NCI-H69 (cell line): ENCODE measurements at regions not wholly inside any gene's neighbourhood (a gene's known extent, or its start where the extent isn't known, plus 50 kb on each side); places are given as distances from the start of the nearest gene placed in this dataset.
A peak's percentile ranks its signal among the peaks of the same experiment; 100 is the strongest.
"Not testable (repeated sequence)": the region's sequence is repeated elsewhere in the genome, so short reads cannot be mapped to it uniquely, and the experiment has no call there.

Source experiments
- DNase-seq: peaks from one replicate; lab custom pipeline; 2025; lab: John Stamatoyannopoulos, UW

DNA sequence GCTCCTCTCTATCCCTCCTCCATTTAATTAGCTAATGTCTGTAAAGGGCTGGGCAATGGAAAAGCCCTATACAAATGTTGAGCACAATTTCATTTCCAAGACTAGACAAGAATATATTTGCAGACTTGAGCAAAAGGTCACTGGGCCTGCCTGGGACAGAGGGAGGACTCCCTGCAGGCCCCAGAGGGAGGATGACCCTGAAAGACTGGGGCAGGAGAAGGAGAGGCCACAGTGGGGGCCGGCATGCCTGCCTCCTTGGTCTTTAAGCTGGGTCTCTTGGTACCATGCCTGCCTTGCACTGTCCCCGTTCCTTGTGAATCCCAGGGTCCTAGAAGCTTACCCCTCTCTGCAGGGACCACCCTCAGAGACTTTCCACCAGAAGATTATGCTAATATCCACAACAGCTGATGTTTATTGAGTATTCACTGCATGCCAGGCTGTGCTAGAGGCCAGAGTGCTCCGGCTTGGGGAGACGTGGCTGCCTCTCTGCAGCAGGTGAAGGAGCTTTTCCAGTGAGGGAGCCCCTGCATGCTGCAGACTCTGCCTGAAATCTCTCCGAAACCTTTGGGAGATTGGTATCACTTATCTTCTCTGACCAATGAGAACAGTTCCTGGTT lies 72.7 kb upstream of the HSPA9 start:
- no peak for DNase-seq

DNA sequence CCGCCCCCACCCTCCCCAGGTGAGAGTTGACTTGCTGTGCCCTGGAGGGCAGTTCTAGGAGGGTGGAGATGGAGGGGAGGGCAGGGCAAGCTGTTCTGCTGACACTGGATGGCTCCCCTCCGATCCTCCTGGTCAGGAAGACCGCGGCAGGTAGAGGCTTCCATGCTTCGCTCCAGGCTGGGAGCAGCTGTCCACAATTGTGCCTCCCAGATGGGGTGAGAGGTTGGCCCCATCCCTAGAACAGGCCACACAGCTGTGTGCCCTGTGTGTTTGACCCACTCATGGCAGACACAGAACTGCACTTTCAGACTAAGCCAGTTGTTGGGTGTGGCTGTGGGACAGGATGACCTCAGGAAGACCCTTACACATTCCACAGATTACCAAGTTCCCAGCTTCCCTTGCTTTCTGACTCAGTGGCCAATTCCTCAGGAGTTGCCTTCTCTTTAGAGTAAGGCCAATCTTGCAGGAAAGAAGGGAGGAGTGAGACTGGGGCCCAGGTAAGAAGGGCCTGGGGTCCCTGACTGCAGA lies 72.1 kb upstream of the HSPA9 start:
- no peak for DNase-seq

DNA sequence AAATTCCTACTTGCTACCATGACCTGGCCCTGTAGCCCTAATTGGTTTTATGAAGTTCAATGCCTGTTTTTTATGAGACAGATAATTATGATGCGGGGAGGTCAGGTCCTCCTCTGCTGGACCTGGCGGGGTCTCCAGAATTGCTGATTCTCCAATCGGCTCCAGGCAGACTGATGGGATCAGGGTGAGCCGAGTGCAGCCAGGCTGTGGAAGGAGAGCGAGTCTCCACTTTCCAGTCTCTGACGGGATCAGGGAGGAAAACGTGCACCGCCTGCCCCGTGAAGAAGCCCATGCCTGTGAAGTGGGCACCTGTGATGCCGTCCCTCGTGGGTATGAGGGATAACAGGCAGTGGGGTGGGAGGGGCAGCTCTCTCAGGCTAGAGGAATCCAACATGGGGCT lies 71.5 kb upstream of the HSPA9 start:
- no peak for DNase-seq

DNA sequence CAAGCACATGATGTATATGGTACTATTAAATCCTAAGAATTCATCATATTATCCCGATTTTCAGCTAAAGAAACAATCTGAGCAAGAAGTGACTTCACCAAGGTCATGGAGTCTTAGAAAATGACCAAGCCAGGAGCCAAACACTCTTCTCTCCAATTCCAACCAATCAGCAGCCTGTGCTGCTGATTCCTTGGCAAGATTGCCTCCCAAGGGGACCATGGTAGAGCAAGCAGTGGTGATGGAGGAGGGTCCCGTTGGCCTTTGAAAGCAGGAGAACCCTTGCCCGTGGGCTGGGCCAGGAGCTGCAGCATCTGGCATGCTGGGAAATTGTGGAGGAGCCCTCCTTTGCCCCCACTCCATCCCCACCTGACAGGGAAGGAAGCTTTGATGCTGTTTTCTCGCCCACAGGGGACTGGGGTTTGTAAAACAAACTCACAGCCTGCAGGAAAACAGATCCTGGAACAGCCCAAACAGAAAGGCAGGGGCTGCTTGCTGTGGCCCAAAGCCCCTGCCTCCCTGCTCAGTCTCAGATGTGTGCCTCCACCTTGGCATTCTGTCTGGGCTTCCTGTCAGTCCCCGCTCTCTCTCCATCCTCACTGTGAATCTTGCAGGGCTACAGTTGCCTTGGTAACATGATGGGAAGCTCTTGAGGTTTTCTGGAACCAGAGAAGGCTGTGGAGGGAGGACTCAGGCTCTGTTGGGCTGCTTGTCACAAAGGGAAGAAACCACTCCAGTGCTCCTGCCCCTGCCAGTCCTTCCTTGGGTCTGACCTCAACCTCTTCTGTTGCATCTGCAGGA lies 70.8 kb upstream of the HSPA9 start:
- DNase-seq: peak; percentile 54

DNA sequence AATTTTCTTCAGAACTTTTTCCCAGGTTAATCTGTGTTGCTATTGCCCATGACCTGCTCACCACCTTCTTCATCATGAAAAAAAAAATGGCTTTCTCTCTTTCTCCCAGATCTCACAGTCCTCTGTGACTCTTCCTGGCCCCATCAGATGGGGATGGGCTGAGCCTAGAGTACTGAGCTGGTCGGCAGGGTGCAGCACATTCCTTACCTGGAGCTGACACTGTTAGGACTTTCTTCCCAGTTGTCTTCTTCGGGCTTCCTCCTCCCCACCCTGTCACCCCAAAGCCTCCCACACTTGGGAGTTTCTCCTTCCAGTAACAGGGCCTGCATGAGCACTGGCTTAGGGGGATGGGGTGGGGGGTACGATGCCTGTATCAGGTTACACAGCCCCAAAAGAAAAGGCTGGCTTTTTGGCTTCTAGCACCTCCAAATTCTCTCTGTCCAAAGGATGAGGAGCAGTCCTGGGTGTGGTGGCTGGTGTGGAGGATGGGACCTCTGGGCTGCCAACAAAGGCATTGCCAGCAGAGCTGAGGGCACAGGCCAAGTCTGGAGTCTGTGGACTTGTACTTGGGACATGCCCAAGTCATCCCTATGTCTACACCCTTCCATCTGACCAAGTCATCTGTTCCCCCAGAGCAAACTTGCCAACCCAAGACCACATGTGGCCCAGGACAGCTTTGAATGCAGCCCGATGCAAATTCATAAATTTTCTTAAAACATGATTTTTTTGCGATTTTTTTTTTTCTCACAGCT lies 68.0 kb upstream of the HSPA9 start:
- DNase-seq: no peak

DNA sequence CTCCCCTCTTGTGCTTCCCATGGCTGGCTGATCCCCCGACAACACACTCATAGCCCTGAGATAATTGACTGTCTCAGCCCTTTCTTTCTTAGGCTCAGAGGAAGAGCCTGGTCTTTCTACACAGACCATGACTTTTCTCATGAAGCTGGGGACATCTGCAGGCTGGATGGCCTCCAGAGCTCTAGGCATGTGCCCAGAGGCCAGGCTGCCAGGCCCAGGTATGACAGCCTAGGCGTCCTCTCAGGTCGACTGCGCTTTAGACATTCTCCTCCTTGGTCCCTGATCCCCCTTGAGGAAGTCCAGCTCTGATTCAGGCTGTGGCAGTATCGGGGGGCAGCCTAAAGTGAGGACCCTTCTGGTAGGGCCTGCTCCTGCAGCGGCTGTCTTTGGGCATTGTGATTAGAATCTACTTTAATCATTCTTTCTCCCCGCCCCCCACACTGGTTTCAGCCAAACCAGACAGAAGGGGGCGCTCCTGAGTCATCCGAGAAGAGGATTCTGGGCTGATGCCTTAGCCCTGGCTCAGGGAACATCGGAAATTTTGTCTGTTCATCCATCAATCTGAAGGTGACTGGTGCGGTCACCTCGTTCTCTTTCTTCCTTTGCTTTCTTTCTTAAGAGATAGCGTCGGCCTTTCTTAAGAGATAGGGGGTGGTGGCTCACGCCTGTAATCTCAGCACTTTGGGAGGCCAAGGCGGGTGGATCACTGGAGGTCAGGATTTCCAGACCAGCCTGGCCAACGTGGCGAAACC lies 66.5 kb upstream of the HSPA9 start:
- DNase-seq: peak; percentile 91

DNA sequence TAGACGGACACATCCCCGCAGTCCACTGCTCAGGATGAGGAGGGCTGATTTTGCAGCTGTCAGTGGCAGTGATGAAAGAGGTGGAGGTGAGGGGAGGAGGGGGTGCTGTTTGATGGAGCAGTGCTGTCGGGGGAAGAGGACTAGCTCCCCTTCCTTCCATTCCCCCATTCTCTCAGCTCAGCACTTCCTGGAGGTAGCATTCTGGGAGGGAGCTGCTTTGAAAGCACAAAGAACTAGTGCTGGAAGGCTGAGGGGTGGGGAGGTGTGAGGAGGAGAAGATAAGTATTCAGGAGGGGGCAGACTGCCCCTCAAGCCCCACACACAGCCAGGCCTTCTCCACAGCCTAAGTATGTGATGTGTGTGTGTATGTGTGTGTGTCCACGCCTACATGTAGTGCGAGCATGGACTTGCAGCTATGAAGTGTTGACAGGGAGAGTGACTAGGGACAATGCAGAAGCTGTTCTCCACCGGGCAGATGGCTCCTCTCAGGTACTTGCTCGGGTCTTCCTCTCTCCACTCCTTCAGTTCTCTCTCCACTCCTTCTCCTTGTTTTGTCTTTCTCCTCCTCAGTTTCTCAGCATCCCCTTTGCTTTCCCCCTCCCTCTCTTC lies 65.5 kb upstream of the HSPA9 start:
- DNase-seq: peak; percentile 35

DNA sequence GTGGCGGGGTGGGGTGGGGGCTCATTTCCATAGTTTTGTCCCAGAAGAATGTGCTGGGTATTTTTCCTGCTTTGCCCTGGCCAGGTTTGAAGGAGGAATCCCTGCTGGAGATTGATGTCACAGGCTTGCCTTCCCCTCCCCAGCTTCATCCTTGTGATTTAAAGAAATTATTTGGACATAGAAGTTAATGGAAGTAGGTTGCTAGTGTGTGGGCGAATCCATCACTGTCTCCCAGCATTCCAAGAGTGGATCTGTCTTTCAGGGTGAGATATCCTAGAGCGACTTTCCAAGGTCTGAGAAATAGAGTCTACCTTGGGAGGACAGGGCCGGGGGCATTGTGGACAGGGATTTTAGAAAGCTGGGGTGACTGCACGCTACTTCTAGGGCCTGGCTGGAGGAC lies 64.9 kb upstream of the HSPA9 start:
- no peak for DNase-seq

DNA sequence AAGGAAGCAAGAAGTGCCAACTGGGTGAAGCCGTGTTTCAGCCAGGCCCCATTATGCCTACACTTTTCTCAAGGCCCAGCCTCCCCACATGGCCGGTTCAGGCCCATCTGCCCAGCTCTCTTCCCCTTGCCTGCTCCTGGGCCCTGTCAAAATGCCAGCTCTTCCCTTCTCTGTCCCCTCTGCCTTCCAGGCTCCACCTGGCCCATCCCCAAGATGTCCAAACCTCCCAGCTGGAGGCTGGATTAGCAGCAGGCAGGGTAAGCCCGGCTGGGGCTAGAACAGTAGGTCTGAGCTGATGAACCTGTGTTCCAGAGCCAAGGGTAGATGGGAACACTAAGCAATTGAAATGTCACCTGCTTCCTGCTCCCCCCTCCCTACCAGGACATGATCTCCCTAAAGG lies 64.1 kb upstream of the HSPA9 start:
- DNase-seq: peak; percentile 83

DNA sequence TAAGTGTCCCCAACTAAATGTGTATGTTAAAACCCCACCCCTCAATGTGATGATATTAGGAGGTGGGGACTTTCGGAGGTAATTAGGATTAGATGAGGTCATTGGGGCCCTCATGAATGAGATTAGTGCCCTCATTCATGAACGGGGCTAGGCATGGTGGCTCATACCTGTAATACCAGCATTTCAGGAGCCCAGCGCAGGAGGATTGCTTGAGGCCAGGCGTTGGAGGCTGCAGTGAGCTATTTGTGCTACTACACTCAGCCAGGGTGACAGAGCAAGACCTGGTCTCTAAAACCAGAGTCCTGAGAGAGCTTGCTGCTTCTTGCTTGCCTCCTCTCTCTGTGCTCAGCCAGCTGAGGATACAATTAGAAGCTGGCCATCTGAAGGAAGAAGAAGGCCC lies 62.1 kb upstream of the HSPA9 start:
- DNase-seq: no peak

DNA sequence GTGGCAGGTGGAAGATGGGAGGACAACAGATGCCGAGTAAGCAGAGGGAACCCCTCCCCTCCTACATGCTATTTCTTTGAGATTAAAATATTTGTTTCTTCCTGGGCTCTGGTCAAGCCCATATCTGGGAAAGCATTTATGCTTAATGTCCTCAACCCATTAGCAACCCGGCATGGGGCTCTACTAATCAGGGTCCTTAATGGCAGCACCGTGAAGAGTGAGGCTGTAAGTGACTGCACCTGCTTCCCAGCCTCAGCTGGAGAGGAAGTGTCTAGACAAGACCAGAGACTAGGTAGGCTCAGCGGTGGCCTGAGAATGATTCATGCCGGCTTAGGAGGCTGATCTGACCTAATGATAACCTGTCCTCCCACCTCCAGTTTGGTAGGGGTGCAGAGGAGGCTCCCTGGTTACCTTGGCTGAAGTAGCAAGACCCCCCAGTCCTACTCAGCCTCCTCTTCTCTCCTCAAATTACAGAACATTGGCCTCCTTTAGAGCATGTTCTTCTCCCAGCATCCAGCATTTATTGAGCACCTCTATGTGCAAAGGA lies 61.3 kb upstream of the HSPA9 start:
- peak; percentile 96 for DNase-seq

DNA sequence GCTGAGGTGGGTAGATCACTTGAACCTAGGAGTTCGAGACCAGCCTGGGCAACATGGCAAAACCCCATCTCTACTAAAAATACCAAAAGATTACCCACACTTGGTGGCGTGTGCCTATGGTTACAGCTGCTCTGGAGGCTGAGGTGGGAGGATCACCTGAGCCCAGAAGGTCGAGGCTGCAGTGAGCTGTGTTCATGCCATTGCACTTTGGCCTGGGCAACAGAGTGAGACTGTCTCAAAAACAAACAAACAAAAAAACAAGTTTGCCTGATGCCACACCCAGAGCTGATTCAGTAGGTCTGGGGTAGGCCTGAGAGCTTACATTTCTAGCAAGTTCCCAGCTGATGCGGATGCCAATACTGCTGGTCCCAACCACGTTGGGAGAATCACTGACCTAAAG lies 60.5 kb upstream of the HSPA9 start:
- DNase-seq: no peak

DNA sequence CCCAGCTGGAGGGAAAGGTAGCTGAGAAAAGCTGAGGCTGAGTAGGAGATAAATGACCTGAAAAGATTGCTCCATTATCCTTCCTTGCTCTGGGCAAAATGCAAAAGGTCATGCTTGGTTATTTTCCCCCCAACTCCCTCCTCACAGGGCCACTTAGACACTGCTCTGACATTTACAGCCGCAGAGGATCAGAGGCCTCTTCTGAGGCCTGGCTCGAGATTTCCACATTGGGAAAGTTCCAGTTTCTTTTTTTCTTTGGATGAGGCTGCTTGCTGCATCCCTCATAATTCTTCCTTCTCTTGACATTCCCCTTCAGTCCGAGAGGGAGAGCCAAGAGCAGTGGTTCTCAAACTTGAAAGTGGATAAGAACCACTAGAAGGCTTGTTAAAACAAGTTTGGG lies 60.1 kb upstream of the HSPA9 start:
- peak; percentile 42 for DNase-seq

DNA sequence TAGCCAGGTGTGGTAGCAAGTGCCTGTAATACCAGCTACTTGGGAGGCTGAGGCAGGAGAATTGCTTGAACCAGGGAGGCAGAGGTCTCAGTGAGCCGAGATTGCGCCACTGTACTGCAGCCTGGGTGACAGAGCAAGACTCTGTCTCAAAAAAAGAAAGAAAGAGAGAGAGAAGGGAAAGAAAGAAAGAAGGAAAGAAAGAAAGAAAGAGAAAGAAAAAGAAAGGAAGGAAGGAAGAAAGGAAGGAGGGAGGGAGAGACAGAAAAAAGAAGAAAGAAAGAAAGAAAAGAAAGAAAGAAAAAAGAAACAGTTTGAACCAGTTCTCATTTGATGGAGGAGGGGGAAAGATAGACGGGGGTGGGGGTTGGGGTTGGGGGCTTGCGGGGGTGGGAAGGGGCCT lies 59.6 kb upstream of the HSPA9 start:
- DNase-seq: not testable (repeated sequence)

DNA sequence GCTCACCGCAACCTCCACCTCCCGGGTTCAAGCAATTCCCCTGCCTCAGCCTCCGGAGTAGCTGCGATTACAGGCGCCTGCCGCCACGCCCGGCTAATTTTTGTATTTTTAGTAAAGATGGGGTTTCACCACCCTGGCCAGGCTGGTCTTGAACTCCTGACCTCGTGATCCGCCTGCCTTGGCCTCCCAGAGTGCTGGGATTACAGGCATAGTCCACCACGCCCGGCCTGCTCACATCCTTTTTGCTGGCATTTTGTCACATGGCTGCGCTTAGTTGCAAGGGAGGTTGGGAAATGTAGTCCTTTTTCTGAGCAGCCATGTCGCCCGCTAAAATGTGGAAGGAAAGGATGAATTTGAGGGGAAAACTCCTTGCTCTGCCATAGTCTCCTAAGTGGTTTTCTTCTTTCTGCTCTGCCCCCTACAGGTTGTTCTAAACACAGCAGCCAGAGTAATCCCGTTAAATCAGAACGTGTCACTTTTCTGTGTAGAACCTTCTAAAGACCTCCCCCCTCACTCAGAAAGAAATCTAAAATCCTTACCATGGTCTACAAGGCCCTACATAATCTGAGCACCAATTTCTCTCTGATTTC lies 57.8 kb upstream of the HSPA9 start:
- peak; percentile 57 for DNase-seq

DNA sequence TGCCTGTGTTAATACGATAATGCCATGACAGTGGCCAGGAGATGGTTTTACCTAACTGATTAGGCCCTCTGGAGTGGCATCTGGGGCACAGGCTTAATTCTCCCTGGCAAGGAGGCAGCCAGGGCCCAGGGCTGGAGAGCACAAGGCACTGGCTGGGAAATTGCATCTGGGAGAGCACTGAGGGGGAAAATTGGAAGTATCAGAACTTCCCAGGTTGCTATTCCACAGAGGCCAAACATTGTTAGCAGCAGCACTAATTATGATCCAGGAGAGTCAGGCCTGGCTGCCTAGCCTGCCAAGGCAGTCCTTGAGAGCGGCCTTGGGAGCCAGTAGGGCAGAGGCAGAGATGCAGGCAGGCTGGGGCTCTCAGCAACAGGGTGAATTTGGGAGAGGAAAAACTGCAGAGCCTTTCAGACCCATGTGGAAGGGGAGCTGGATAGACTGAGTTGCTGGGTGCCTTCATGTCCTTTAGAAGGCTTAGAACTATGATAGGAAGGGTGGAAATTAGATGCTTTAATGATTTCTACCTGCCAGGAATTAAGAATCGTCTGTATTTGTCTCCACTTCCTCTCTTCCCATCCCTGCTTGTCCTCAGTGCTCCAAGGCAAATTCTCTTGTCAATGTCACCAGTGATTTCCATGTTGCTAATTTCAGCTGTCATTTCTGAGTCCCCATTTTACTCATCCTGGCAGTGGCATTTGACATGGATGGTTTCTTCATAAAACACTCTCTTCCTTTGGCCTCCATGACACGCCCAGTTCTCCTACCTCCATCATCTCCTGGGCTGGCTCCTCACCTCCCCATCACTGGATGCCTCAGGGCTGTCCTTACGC lies 56.1 kb upstream of the HSPA9 start:
- DNase-seq: peak; percentile 43

DNA sequence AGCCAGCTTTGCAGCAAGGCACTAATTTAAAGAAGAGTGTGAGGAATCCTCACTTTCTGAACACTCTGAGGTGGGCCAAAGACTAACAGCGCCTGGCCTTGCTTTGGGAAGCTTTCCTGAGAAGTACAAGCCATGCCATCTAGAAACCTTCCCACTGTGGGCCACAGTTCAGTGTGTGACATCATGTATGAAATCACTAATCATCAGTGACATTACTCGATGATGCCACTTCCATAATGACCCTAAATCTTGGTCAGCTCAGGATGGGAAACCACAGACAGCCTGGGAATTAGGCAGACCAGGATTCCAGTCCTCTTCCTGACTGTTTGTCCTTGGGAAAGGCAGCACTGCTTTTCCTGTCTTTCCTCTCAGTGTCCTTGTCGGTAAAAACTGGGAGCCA lies 54.2 kb upstream of the HSPA9 start:
- no peak for DNase-seq

DNA sequence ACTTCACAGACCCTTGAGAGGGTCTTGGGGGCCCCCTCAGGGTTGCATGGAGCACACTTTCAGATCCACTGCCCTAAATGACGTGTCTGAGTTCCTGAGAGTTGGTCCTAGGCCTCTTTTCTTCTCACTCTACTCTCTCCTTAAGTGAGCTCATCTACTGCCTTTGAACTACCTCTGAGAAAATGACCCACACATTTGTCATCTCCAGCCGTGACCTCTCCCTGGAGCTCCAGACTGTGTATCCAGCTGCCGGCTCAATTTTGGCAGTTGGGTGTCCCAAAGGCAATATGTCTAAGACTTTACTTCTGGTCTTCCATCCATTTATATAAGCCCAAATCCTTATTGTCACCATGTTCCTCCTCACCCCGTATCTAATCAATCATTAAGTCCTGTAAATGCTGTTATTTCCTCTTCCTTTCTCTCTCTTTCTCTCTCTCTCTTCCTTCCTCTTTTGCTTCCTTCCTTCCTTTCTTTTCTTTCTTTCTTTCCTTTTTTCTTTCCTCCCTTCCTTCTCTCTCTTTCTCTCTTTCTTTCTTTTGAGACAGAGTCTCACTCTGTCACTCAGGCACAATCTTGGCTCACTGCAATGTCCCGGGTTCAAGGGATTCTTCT lies 51.2 kb upstream of the HSPA9 start:
- DNase-seq: no peak

DNA sequence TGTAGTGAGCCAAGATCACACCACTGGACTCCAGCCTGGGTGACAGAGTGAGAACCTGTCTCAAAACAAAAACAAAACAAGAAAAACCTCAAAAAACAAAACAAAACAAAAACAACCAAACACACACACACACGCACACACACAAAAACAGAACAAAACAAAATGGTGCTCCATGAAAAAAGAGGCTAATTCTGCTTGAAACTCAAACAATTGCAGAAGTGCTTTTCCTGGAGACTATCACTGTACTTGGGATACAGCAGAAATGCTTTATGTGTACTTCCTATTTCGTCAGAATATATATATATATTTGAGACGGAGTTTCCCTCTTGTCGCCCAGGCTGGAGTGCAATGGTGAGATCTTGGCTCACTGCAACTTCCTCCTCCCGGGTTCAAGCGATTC lies 49.9 kb upstream of the HSPA9 start:
- no peak for DNase-seq
